GM23248 (cell line): ENCODE measurements at regions not wholly inside any gene's neighbourhood (a gene's known extent, or its start where the extent isn't known, plus 50 kb on each side); places are given as distances from the start of the nearest gene placed in this dataset.
"Not testable (repeated sequence)": the region's sequence is repeated elsewhere in the genome, so short reads cannot be mapped to it uniquely, and the experiment has no call there.

ENCODE experiments used
- DNase-seq: peaks from one replicate; pipeline ENCODE4 v3.0.0-alpha.2; 2015
- H2AFZ ChIP-seq: fragments of 200-600 bp; sonication (generic); 2 replicates; pipeline ENCODE4 v1.6.1; 2016; ENCODE audit warnings: antibody characterized with exemption
- H3F3A ChIP-seq: fragments of 200-600 bp; sonication (generic); 2 replicates; pipeline ENCODE4 v1.6.1; 2016; ENCODE audit warnings: mild to moderate bottlenecking, antibody characterized with exemption, mixed run types; ENCODE audit not compliant: insufficient read depth
- H3K27ac ChIP-seq: fragments of 200-600 bp; sonication (generic); 2 replicates; pipeline ENCODE4 v1.5.1; 2016; ENCODE audit warnings: mild to moderate bottlenecking
- H3K27me3 ChIP-seq: fragments of 200-600 bp; sonication (generic); replicated peaks from 2 replicates; pipeline ENCODE4 v1.6.1; 2016; ENCODE audit warnings: mild to moderate bottlenecking; ENCODE audit not compliant: insufficient read depth
- H3K36me3 ChIP-seq: fragments of 200-600 bp; sonication (generic); 2 replicates; pipeline ENCODE4 v1.6.1; 2016; ENCODE audit warnings: low read depth, mild to moderate bottlenecking
- H3K4me1 ChIP-seq: fragments of 200-600 bp; sonication (generic); 2 replicates; pipeline ENCODE4 v1.6.1; 2016; ENCODE audit warnings: mild to moderate bottlenecking; ENCODE audit not compliant: insufficient read depth
- H3K4me2 ChIP-seq: fragments of 200-600 bp; sonication (generic); one replicate; pipeline ENCODE4 v1.6.1; 2016; ENCODE audit warnings: mild to moderate bottlenecking; ENCODE audit not compliant: unreplicated experiment
- H3K4me3 ChIP-seq: fragments of 200-600 bp; sonication (generic); 2 replicates; pipeline ENCODE4 v1.5.1; 2016; ENCODE audit warnings: mild to moderate bottlenecking
- H3K79me2 ChIP-seq: fragments of 200-600 bp; sonication (generic); 2 replicates; pipeline ENCODE4 v1.6.1; 2016; ENCODE audit warnings: mild to moderate bottlenecking; ENCODE audit not compliant: insufficient read depth
- H3K9ac ChIP-seq: fragments of 200-600 bp; sonication (generic); 2 replicates; pipeline ENCODE4 v1.6.1; 2016; ENCODE audit warnings: mild to moderate bottlenecking
- H3K9me2 ChIP-seq: fragments of 200-600 bp; sonication (generic); 2 replicates; pipeline ENCODE4 v1.6.1; 2016; ENCODE audit warnings: mixed run types, mild to moderate bottlenecking, moderate library complexity; ENCODE audit not compliant: insufficient read depth
- H3K9me3 ChIP-seq: fragments of 200-600 bp; sonication (generic); one replicate; pipeline ENCODE4 v1.6.1; 2017; ENCODE audit warnings: low read depth
- H4K20me1 ChIP-seq: fragments of 200-600 bp; sonication (generic); 2 replicates; pipeline ENCODE4 v1.6.0; 2016; ENCODE audit not compliant: insufficient read depth
- EZH2 ChIP-seq: fragments of 200-600 bp; sonication (generic); IDR thresholded peaks from 2 replicates; pipeline ENCODE4 v1.6.1; 2018; ENCODE audit warnings: antibody characterized with exemption, mild to moderate bottlenecking; ENCODE audit not compliant: insufficient read depth, poor library complexity, severe bottlenecking
- EZH2phosphoT487 ChIP-seq: fragments of 200-600 bp; sonication (generic); IDR thresholded peaks from 2 replicates; pipeline ENCODE4 v1.6.1; 2018; ENCODE audit warnings: antibody characterized with exemption, moderate library complexity, mild to moderate bottlenecking, low read depth; ENCODE audit not compliant: insufficient read depth
- WGBS, 2 experiments: methylation state at CpG; one replicate each; pipeline ENCODE4 v1.1.6; 2015 to 2017; ENCODE audit warnings: low lambda C conversion rate in 2 of 2, low coverage in 1 of 2; ENCODE audit errors: missing lambda C conversion rate in 2 of 2; 5-methylcytosine and 5-hydroxymethylcytosine counted together
- in situ Hi-C: fragments of 300-500 bp; cut with MboI; formaldehyde crosslinking; loops from 2 replicates; pipeline ENCODE4 v1.15.0; 2020

GRCh38 chr6:144507772-144508312 lies 222.7 kb downstream of the UTRN start:
- H3K4me1 ChIP-seq, in situ Hi-C loops, H3K27ac ChIP-seq, H4K20me1 ChIP-seq, DNase-seq, H3K9me3 ChIP-seq, H3K9ac ChIP-seq, H3K27me3 ChIP-seq, H3F3A ChIP-seq, H3K4me3 ChIP-seq, H2AFZ ChIP-seq, H3K4me2 ChIP-seq, H3K9me2 ChIP-seq: not testable (repeated sequence)
- H3K79me2 ChIP-seq = peaks cover 68% of the 10 kb centered on the region
- H3K36me3 ChIP-seq = peaks cover 26% of the 10 kb centered on the region
- 87 to 98% methylated on average over 6 of the region's 6 CpGs for WGBS, 2 experiments

- Histone ChIP-seq H3K79me2 (peaks cover 38% of the 10 kb centered on the region), H4K20me1 (no peaks in the 10 kb centered on the region), H3K4me1 (no peaks in the 10 kb centered on the region), H3K36me3 (peaks cover 35% of the 10 kb centered on the region), H3K27me3 (no peaks in the 10 kb centered on the region), H3K9ac (no peak overlapping the region), H3K4me3 (no peak overlapping the region), H3K9me3 (no peaks in the 10 kb centered on the region), H3K4me2 (no peak overlapping the region), H3F3A (no peaks in the 10 kb centered on the region), H2AFZ (no peak overlapping the region), H3K27ac (no peak overlapping the region), H3K9me2 (no peaks in the 10 kb centered on the region)
- no peak for DNase-seq
- TF ChIP-seq EZH2 (no peak), EZH2phosphoT487 (no peak)
- in situ Hi-C loops = no loop called here
- 91 to 95% methylated on average over 4 of the region's 4 CpGs for WGBS, 2 experiments
Measured at GRCh38 chr6:144510859-144511258, 225.7 kb downstream of the UTRN start.

DNA sequence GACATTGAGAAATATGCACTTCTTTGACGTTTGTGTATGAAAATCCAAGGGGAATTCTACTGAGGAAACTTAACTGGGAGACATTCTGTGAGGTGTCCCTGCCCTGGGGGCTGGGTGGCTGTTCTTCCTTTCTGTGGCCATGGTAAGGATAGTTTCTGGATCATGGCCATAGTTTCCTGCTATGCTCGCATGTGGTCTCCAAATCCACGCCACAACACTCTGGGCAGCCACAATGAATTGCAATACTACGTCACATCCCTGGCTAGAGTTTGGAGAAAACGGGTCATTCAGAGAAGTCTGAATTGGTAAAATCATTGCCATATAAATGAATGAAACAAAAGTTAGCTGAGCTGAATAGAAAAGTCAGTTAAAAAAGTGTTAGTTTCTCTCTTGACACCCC lies 230.6 kb downstream of the UTRN start:
- DNase-seq = no peak
- H3K9me3 ChIP-seq = no peaks in the 10 kb centered on the region
- no peak overlapping the region for H3K9ac ChIP-seq
- H2AFZ ChIP-seq = no peak overlapping the region
- no peaks in the 10 kb centered on the region for H4K20me1 ChIP-seq
- no peak overlapping the region for H3K27ac ChIP-seq
- H3K4me3 ChIP-seq = no peak overlapping the region
- TF ChIP-seq EZH2 = no peak
- no peak for TF ChIP-seq EZH2phosphoT487
- H3K36me3 ChIP-seq = peaks cover 58% of the 10 kb centered on the region
- WGBS, 2 experiments = 94 to 99% methylated on average over 5 of the region's 5 CpGs
- no peaks in the 10 kb centered on the region for H3K27me3 ChIP-seq
- H3K79me2 ChIP-seq = 0 out of 2 replicates have a peak, but pooled peaks cover 2% of the 10 kb centered on the region
- in situ Hi-C loops = no loop called here
- H3F3A ChIP-seq = no peaks in the 10 kb centered on the region
- H3K4me2 ChIP-seq = no peak overlapping the region
- no peaks in the 10 kb centered on the region for H3K4me1 ChIP-seq
- H3K9me2 ChIP-seq = no peaks in the 10 kb centered on the region

GRCh38 chr6:144519426-144519825 lies 234.3 kb downstream of the UTRN start:
- Histone ChIP-seq H3F3A (no peaks in the 10 kb centered on the region), H4K20me1 (no peaks in the 10 kb centered on the region), H3K27ac (no peak overlapping the region), H3K9me3 (no peaks in the 10 kb centered on the region), H3K36me3 (peaks cover 63% of the 10 kb centered on the region), H3K9ac (no peak overlapping the region), H2AFZ (no peak overlapping the region), H3K79me2 (no peaks in the 10 kb centered on the region), H3K27me3 (no peaks in the 10 kb centered on the region), H3K4me1 (no peaks in the 10 kb centered on the region), H3K9me2 (no peaks in the 10 kb centered on the region), H3K4me3 (no peak overlapping the region), H3K4me2 (no peak overlapping the region)
- TF ChIP-seq EZH2 (no peak), EZH2phosphoT487 (no peak)
- no peak for DNase-seq
- 33 to 40% methylated on average over 4 of the region's 4 CpGs for WGBS, 2 experiments
- in situ Hi-C loops = no loop called here
